ENCODE measurements at regions not wholly inside any gene's neighbourhood (a gene's known extent, or its start where the extent isn't known, plus 50 kb on each side); places are given as distances from the start of the nearest gene placed in this dataset.
"Not testable (repeated sequence)": the region's sequence is repeated elsewhere in the genome, so short reads cannot be mapped to it uniquely, and the experiment has no call there.

GRCh38 chr3:191094057-191094845 is 104.8 kb upstream of the OSTN start:
- Histone ChIP-seq H3K27ac (ENCODE audit: low read depth in 1 of 2, low read length in 1 of 2) (no peak overlapping the region), H3K9me3 (ENCODE audit: control insufficient read depth in 2 of 2, insufficient read depth in 1 of 2, low read length in 1 of 2) (no peaks in the 10 kb centered on the region), H3K36me3 (ENCODE audit: control insufficient read depth in 2 of 2, insufficient read depth in 2 of 2, low read length in 1 of 2) (no peaks in the 10 kb centered on the region), H3K4me3 (ENCODE audit: low read length in 2 of 2) (no peak overlapping the region), H3K4me1 (ENCODE audit: control insufficient read depth in 2 of 2, insufficient read depth in 2 of 2, low read length in 2 of 2) (no peaks in the 10 kb centered on the region), H3K27me3 (ENCODE audit: control insufficient read depth in 2 of 2, insufficient read depth in 1 of 2, low read length in 1 of 2) (no peaks in the 10 kb centered on the region)
- no peak for DNase-seq (ENCODE audit: low read depth in 6 of 9, low spot score in 9 of 9)
- 88% methylated on average over 3 of the region's 3 CpGs for WGBS

- no peaks in the 10 kb centered on the region for H3K4me1 ChIP-seq (ENCODE audit: control insufficient read depth in 2 of 2, insufficient read depth in 2 of 2, low read length in 2 of 2)
- H3K4me3 ChIP-seq (ENCODE audit: low read length in 2 of 2) = no peak overlapping the region
- H3K27ac ChIP-seq (ENCODE audit: low read depth in 1 of 2, low read length in 1 of 2) = no peak overlapping the region
- H3K27me3 ChIP-seq (ENCODE audit: control insufficient read depth in 2 of 2, insufficient read depth in 1 of 2, low read length in 1 of 2) = no peaks in the 10 kb centered on the region
- H3K9me3 ChIP-seq (ENCODE audit: control insufficient read depth in 2 of 2, insufficient read depth in 1 of 2, low read length in 1 of 2) = no peaks in the 10 kb centered on the region
- WGBS = 94% methylated on average over 3 of the region's 3 CpGs
- H3K36me3 ChIP-seq (ENCODE audit: control insufficient read depth in 2 of 2, insufficient read depth in 2 of 2, low read length in 1 of 2) = no peaks in the 10 kb centered on the region
- no peak for DNase-seq (ENCODE audit: low read depth in 6 of 9, low spot score in 9 of 9)
These were observed 111.7 kb upstream of the OSTN start for GRCh38 chr3:191087391-191087790.

GRCh38 chr3:191085091-191085490 is 114.0 kb upstream of the OSTN start:
- Histone ChIP-seq H3K4me1 (ENCODE audit: control insufficient read depth in 2 of 2, insufficient read depth in 2 of 2, low read length in 2 of 2) (no peaks in the 10 kb centered on the region), H3K27me3 (ENCODE audit: control insufficient read depth in 2 of 2, insufficient read depth in 1 of 2, low read length in 1 of 2) (no peaks in the 10 kb centered on the region), H3K36me3 (ENCODE audit: control insufficient read depth in 2 of 2, insufficient read depth in 2 of 2, low read length in 1 of 2) (no peaks in the 10 kb centered on the region), H3K4me3 (ENCODE audit: low read length in 2 of 2) (no peak overlapping the region), H3K9me3 (ENCODE audit: control insufficient read depth in 2 of 2, insufficient read depth in 1 of 2, low read length in 1 of 2) (no peaks in the 10 kb centered on the region), H3K27ac (ENCODE audit: low read depth in 1 of 2, low read length in 1 of 2) (no peak overlapping the region)
- DNase-seq (ENCODE audit: low read depth in 6 of 9, low spot score in 9 of 9) = no peak
- WGBS = 90% methylated on average over 3 of the region's 3 CpGs

- H3K36me3 ChIP-seq (ENCODE audit: control insufficient read depth in 2 of 2, insufficient read depth in 2 of 2, low read length in 1 of 2); H3K27me3 ChIP-seq (ENCODE audit: control insufficient read depth in 2 of 2, insufficient read depth in 1 of 2, low read length in 1 of 2); H3K9me3 ChIP-seq (ENCODE audit: control insufficient read depth in 2 of 2, insufficient read depth in 1 of 2, low read length in 1 of 2); H3K4me3 ChIP-seq (ENCODE audit: low read length in 2 of 2); DNase-seq (ENCODE audit: low read depth in 6 of 9, low spot score in 9 of 9); H3K4me1 ChIP-seq (ENCODE audit: control insufficient read depth in 2 of 2, insufficient read depth in 2 of 2, low read length in 2 of 2); H3K27ac ChIP-seq (ENCODE audit: low read depth in 1 of 2, low read length in 1 of 2): not testable (repeated sequence)
- WGBS = 96% methylated on average over 3 of the region's 3 CpGs
These were observed 120.1 kb upstream of the OSTN start for GRCh38 chr3:191078913-191079312.

- no peaks in the 10 kb centered on the region for H3K27me3 ChIP-seq (ENCODE audit: control insufficient read depth in 2 of 2, insufficient read depth in 1 of 2, low read length in 1 of 2)
- H3K36me3 ChIP-seq (ENCODE audit: control insufficient read depth in 2 of 2, insufficient read depth in 2 of 2, low read length in 1 of 2) = no peaks in the 10 kb centered on the region
- H3K4me1 ChIP-seq (ENCODE audit: control insufficient read depth in 2 of 2, insufficient read depth in 2 of 2, low read length in 2 of 2) = no peaks in the 10 kb centered on the region
- no peak overlapping the region for H3K4me3 ChIP-seq (ENCODE audit: low read length in 2 of 2)
- 87% methylated on average over 2 of the region's 2 CpGs for WGBS
- no peak for DNase-seq (ENCODE audit: low read depth in 6 of 9, low spot score in 9 of 9)
- no peak overlapping the region for H3K27ac ChIP-seq (ENCODE audit: low read depth in 1 of 2, low read length in 1 of 2)
- H3K9me3 ChIP-seq (ENCODE audit: control insufficient read depth in 2 of 2, insufficient read depth in 1 of 2, low read length in 1 of 2) = peaks cover 0 to 8% of the 10 kb centered on the region in 2 donors
These were observed 122.0 kb upstream of the OSTN start for GRCh38 chr3:191076903-191077552.

- 74% methylated on average over 5 of the region's 5 CpGs for WGBS
- no peaks in the 10 kb centered on the region for H3K27me3 ChIP-seq (ENCODE audit: control insufficient read depth in 2 of 2, insufficient read depth in 1 of 2, low read length in 1 of 2)
- H3K4me3 ChIP-seq (ENCODE audit: low read length in 2 of 2) = no peak overlapping the region
- no peak overlapping the region for H3K27ac ChIP-seq (ENCODE audit: low read depth in 1 of 2, low read length in 1 of 2)
- DNase-seq (ENCODE audit: low read depth in 6 of 9, low spot score in 9 of 9) = no peak
- peaks cover 0 to 8% of the 10 kb centered on the region in 2 donors for H3K9me3 ChIP-seq (ENCODE audit: control insufficient read depth in 2 of 2, insufficient read depth in 1 of 2, low read length in 1 of 2)
- H3K4me1 ChIP-seq (ENCODE audit: control insufficient read depth in 2 of 2, insufficient read depth in 2 of 2, low read length in 2 of 2) = no peaks in the 10 kb centered on the region
- H3K36me3 ChIP-seq (ENCODE audit: control insufficient read depth in 2 of 2, insufficient read depth in 2 of 2, low read length in 1 of 2) = no peaks in the 10 kb centered on the region
These were observed 124.5 kb upstream of the OSTN start for GRCh38 chr3:191074511-191074910.

GRCh38 chr3:191070762-191071403 is 128.2 kb upstream of the OSTN start:
- H3K4me3 ChIP-seq (ENCODE audit: low read length in 2 of 2) = no peak overlapping the region
- H3K4me1 ChIP-seq (ENCODE audit: control insufficient read depth in 2 of 2, insufficient read depth in 2 of 2, low read length in 2 of 2) = no peaks in the 10 kb centered on the region
- DNase-seq (ENCODE audit: low read depth in 6 of 9, low spot score in 9 of 9) = no peak
- H3K9me3 ChIP-seq (ENCODE audit: control insufficient read depth in 2 of 2, insufficient read depth in 1 of 2, low read length in 1 of 2) = no peaks in the 10 kb centered on the region
- WGBS = 77% methylated on average over 4 of the region's 4 CpGs
- H3K36me3 ChIP-seq (ENCODE audit: control insufficient read depth in 2 of 2, insufficient read depth in 2 of 2, low read length in 1 of 2) = no peaks in the 10 kb centered on the region
- H3K27ac ChIP-seq (ENCODE audit: low read depth in 1 of 2, low read length in 1 of 2) = no peak overlapping the region
- no peaks in the 10 kb centered on the region for H3K27me3 ChIP-seq (ENCODE audit: control insufficient read depth in 2 of 2, insufficient read depth in 1 of 2, low read length in 1 of 2)

GRCh38 chr3:191070201-191070600 is 128.8 kb upstream of the OSTN start:
- no peak overlapping the region for H3K4me3 ChIP-seq (ENCODE audit: low read length in 2 of 2)
- DNase-seq (ENCODE audit: low read depth in 6 of 9, low spot score in 9 of 9) = no peak
- no peaks in the 10 kb centered on the region for H3K4me1 ChIP-seq (ENCODE audit: control insufficient read depth in 2 of 2, insufficient read depth in 2 of 2, low read length in 2 of 2)
- H3K27ac ChIP-seq (ENCODE audit: low read depth in 1 of 2, low read length in 1 of 2) = no peak overlapping the region
- no peaks in the 10 kb centered on the region for H3K9me3 ChIP-seq (ENCODE audit: control insufficient read depth in 2 of 2, insufficient read depth in 1 of 2, low read length in 1 of 2)
- no peaks in the 10 kb centered on the region for H3K27me3 ChIP-seq (ENCODE audit: control insufficient read depth in 2 of 2, insufficient read depth in 1 of 2, low read length in 1 of 2)
- 94% methylated on average over 2 of the region's 2 CpGs for WGBS
- H3K36me3 ChIP-seq (ENCODE audit: control insufficient read depth in 2 of 2, insufficient read depth in 2 of 2, low read length in 1 of 2) = no peaks in the 10 kb centered on the region

Measured in thymus (tissue), 11 donors.